ENCODE measurements at regions not wholly inside any gene's neighbourhood (a gene's known extent, or its start where the extent isn't known, plus 50 kb on each side); places are given as distances from the start of the nearest gene placed in this dataset.

DNA sequence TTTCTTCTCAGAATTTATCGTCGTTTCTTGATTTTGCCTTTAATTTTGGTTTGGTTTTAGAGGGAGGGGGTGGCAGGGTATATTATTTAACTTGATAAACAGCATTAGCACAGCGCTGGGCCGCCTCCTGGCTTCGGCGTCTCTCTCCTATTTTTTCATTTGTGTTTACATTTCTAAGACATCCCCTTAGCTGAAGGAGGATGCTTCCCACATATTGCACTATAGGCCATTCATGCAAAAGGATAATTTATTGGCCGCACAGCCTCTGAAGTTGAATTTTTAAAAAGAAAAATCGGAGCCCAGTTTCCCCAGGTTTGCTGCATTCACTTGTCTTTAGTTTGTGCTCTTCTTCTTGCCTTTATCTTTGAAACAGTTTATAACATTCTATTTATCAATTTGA, 497.4 kb upstream of the ZFHX3 start:
- no peak for TF ChIP-seq CREB1 (CRISPR knock-in tag; IDR thresholded peaks at IDR 0.05; ENCODE audit: low read depth)
- TF ChIP-seq, protein P1, sequence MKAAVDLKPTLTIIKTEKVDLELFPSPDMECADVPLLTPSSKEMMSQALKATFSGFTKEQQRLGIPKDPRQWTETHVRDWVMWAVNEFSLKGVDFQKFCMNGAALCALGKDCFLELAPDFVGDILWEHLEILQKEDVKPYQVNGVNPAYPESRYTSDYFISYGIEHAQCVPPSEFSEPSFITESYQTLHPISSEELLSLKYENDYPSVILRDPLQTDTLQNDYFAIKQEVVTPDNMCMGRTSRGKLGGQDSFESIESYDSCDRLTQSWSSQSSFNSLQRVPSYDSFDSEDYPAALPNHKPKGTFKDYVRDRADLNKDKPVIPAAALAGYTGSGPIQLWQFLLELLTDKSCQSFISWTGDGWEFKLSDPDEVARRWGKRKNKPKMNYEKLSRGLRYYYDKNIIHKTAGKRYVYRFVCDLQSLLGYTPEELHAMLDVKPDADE (IDR thresholded peaks at IDR 0.05): no peak
- no peak overlapping the region for H3K27ac Mint-ChIP-seq
- Histone ChIP-seq H3K79me2 (replicated peaks; ENCODE audit: insufficient read depth) (no peaks in the 10 kb centered on the region), H3K9me2 (ENCODE audit: insufficient read depth) (no peaks in the 10 kb centered on the region), H3K27ac (ENCODE audit: low read depth) (no peak overlapping the region), H3K27me3 (ENCODE audit: insufficient read depth) (no peaks in the 10 kb centered on the region), H4K20me1 (replicated peaks; ENCODE audit: insufficient read depth) (no peaks in the 10 kb centered on the region), H3K36me3 (ENCODE audit: insufficient read depth) (no peaks in the 10 kb centered on the region), H3F3A (replicated peaks; ENCODE audit: low read depth) (no peaks in the 10 kb centered on the region), H3K4me1 (ENCODE audit: insufficient read depth) (peaks cover 66% of the 10 kb centered on the region), H3K4me2 (peak overlapping the region; percentile 23; the same call in 1 of the 2 replicates), H3K4me3 (no peak overlapping the region), H2AFZ (peak overlapping the region; percentile 88)
- H3K36me3 Mint-ChIP-seq (ENCODE audit: low read depth): no peaks in the 10 kb centered on the region
- H3K4me3 Mint-ChIP-seq: no peak overlapping the region
- ATAC-seq (no peak), DNase-seq (ENCODE audit: low spot score) (no peak)
- H3K4me1 Mint-ChIP-seq: peaks cover 57% of the 10 kb centered on the region
- peaks cover 4% of the 10 kb centered on the region for H3K27me3 Mint-ChIP-seq (ENCODE audit: insufficient read depth, low read depth, poor library complexity)
- no peaks in the 10 kb centered on the region for H3K9me3 Mint-ChIP-seq

- H3K4me3 ChIP-seq: no peak overlapping the region
- peak overlapping the region; percentile 88 for H2AFZ ChIP-seq
- TF ChIP-seq, protein P2, sequence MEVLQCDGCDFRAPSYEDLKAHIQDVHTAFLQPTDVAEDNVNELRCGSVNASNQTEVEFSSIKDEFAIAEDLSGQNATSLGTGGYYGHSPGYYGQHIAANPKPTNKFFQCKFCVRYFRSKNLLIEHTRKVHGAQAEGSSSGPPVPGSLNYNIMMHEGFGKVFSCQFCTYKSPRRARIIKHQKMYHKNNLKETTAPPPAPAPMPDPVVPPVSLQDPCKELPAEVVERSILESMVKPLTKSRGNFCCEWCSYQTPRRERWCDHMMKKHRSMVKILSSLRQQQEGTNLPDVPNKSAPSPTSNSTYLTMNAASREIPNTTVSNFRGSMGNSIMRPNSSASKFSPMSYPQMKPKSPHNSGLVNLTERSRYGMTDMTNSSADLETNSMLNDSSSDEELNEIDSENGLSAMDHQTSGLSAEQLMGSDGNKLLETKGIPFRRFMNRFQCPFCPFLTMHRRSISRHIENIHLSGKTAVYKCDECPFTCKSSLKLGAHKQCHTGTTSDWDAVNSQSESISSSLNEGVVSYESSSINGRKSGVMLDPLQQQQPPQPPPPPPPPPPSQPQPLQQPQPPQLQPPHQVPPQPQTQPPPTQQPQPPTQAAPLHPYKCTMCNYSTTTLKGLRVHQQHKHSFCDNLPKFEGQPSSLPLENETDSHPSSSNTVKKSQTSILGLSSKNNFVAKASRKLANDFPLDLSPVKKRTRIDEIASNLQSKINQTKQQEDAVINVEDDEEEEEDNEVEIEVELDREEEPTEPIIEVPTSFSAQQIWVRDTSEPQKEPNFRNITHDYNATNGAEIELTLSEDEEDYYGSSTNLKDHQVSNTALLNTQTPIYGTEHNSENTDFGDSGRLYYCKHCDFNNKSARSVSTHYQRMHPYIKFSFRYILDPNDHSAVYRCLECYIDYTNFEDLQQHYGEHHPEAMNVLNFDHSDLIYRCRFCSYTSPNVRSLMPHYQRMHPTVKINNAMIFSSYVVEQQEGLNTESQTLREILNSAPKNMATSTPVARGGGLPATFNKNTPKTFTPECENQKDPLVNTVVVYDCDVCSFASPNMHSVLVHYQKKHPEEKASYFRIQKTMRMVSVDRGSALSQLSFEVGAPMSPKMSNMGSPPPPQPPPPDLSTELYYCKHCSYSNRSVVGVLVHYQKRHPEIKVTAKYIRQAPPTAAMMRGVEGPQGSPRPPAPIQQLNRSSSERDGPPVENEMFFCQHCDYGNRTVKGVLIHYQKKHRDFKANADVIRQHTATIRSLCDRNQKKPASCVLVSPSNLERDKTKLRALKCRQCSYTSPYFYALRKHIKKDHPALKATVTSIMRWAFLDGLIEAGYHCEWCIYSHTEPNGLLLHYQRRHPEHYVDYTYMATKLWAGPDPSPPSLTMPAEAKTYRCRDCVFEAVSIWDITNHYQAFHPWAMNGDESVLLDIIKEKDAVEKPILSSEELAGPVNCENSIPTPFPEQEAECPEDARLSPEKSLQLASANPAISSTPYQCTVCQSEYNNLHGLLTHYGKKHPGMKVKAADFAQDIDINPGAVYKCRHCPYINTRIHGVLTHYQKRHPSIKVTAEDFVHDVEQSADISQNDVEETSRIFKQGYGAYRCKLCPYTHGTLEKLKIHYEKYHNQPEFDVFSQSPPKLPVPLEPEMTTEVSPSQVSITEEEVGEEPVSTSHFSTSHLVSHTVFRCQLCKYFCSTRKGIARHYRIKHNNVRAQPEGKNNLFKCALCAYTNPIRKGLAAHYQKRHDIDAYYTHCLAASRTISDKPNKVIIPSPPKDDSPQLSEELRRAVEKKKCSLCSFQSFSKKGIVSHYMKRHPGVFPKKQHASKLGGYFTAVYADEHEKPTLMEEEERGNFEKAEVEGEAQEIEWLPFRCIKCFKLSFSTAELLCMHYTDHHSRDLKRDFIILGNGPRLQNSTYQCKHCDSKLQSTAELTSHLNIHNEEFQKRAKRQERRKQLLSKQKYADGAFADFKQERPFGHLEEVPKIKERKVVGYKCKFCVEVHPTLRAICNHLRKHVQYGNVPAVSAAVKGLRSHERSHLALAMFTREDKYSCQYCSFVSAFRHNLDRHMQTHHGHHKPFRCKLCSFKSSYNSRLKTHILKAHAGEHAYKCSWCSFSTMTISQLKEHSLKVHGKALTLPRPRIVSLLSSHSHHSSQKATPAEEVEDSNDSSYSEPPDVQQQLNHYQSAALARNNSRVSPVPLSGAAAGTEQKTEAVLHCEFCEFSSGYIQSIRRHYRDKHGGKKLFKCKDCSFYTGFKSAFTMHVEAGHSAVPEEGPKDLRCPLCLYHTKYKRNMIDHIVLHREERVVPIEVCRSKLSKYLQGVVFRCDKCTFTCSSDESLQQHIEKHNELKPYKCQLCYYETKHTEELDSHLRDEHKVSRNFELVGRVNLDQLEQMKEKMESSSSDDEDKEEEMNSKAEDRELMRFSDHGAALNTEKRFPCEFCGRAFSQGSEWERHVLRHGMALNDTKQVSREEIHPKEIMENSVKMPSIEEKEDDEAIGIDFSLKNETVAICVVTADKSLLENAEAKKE (CRISPR knock-in tag; IDR thresholded peaks at IDR 0.05): no peak
- TF ChIP-seq EZH2 (IDR thresholded peaks at IDR 0.05; ENCODE audit: low read depth, unreplicated experiment) (no peak), ZNF331 (CRISPR knock-in tag; IDR thresholded peaks at IDR 0.05; ENCODE audit: low read depth) (no peak), CREB1 (CRISPR knock-in tag; IDR thresholded peaks at IDR 0.05; ENCODE audit: low read depth) (no peak), JUNB (IDR thresholded peaks at IDR 0.05; ENCODE audit: unreplicated experiment) (no peak), REST (IDR thresholded peaks at IDR 0.05; ENCODE audit: unreplicated experiment) (no peak), ZNF114 (CRISPR knock-in tag; IDR thresholded peaks at IDR 0.05) (no peak), EZH2phosphoT487 (IDR thresholded peaks at IDR 0.05; ENCODE audit: unreplicated experiment) (no peak), POLR2AphosphoS5 (IDR thresholded peaks at IDR 0.05; ENCODE audit: low read depth) (no peak)
- peaks cover 4% of the 10 kb centered on the region for H3K27me3 Mint-ChIP-seq (ENCODE audit: insufficient read depth, low read depth, poor library complexity)
- no peaks in the 10 kb centered on the region for H4K20me1 ChIP-seq (replicated peaks; ENCODE audit: insufficient read depth)
- no peak overlapping the region for H3K4me3 Mint-ChIP-seq
- no peaks in the 10 kb centered on the region for H3K79me2 ChIP-seq (replicated peaks; ENCODE audit: insufficient read depth)
- no peaks in the 10 kb centered on the region for H3F3A ChIP-seq (replicated peaks; ENCODE audit: low read depth)
- no peak overlapping the region for H3K27ac Mint-ChIP-seq
- DNase-seq (ENCODE audit: low spot score): no peak
- no peak overlapping the region for H3K27ac ChIP-seq (ENCODE audit: low read depth)
- no peaks in the 10 kb centered on the region for H3K36me3 Mint-ChIP-seq (ENCODE audit: low read depth)
- no peak for ATAC-seq
- no peaks in the 10 kb centered on the region for H3K36me3 ChIP-seq (ENCODE audit: insufficient read depth)
- H3K27me3 ChIP-seq (ENCODE audit: insufficient read depth): no peaks in the 10 kb centered on the region
- peaks cover 66% of the 10 kb centered on the region for H3K4me1 ChIP-seq (ENCODE audit: insufficient read depth)
- no peak overlapping the region for H3K4me2 ChIP-seq
- no peaks in the 10 kb centered on the region for H3K9me3 Mint-ChIP-seq
- peaks cover 55% of the 10 kb centered on the region for H3K4me1 Mint-ChIP-seq
- H3K9me2 ChIP-seq (ENCODE audit: insufficient read depth): no peaks in the 10 kb centered on the region
Measured at GRCh38 chr16:73544826-73545225, 496.9 kb upstream of the ZFHX3 start.
